ENCODE measurements at regions not wholly inside any gene's neighbourhood (a gene's known extent, or its start where the extent isn't known, plus 50 kb on each side); places are given as distances from the start of the nearest gene placed in this dataset.

- no peaks in the 10 kb centered on the region for H3K9me3 ChIP-seq (ENCODE audit: control insufficient read depth in 2 of 3, low read length in 3 of 3)
- no peaks in the 10 kb centered on the region for H3K4me1 Mint-ChIP-seq
Measured at GRCh38 chr3:182462152-182462551, 331.2 kb upstream of the ATP11B start.

GRCh38 chr3:182464513-182465145 is 328.7 kb upstream of the ATP11B start:
- ATAC-seq (no peak), DNase-seq (no peak)
- no peak overlapping the region for H3K27ac ChIP-seq (ENCODE audit: low read depth, low read length)
- POLR2A ChIA-PET, result no interaction called here
- Mint-ChIP-seq H3K36me3 (no peaks in the 10 kb centered on the region), H3K4me1 (no peaks in the 10 kb centered on the region), H3K9me3 (peaks cover 0 to 14% (median 5%) of the 10 kb centered on the region in 11 donors), H3K27ac (no peak overlapping the region), H3K27me3 (peaks cover 0 to 8% (median 4%) of the 10 kb centered on the region in 5 donors), H3K4me3 (no peak overlapping the region)
- no peaks in the 10 kb centered on the region for H3K4me1 ChIP-seq (ENCODE audit: control insufficient read depth in 2 of 2, insufficient read depth in 2 of 2, low read length in 2 of 2)
- no peaks in the 10 kb centered on the region for H3K36me3 ChIP-seq (ENCODE audit: control insufficient read depth in 2 of 3, insufficient read depth in 3 of 3, low read length in 3 of 3)
- CTCF ChIA-PET, result no interaction called here
- H3K4me3 ChIP-seq (ENCODE audit: low read length), result no peak overlapping the region
- H3K27me3 ChIP-seq (ENCODE audit: control insufficient read depth in 2 of 2, insufficient read depth in 2 of 2, low read length in 2 of 2), result no peaks in the 10 kb centered on the region
- H3K9me3 ChIP-seq (ENCODE audit: control insufficient read depth in 2 of 3, low read length in 3 of 3), result no peaks in the 10 kb centered on the region
- intact Hi-C loops (cut with micrococcal nuclease), result no loop called here

More at GRCh38 chr3:182462152-182462551, 331.2 kb upstream of the ATP11B start:
- H3K4me1 ChIP-seq (ENCODE audit: control insufficient read depth in 2 of 2, insufficient read depth in 2 of 2, low read length in 2 of 2), result no peaks in the 10 kb centered on the region
- H3K27ac ChIP-seq (ENCODE audit: low read depth, low read length), result no peak overlapping the region
- no peak overlapping the region for H3K4me3 Mint-ChIP-seq
- peaks cover 0 to 19% (median 5%) of the 10 kb centered on the region in 11 donors for H3K9me3 Mint-ChIP-seq
- H3K27me3 Mint-ChIP-seq, result peaks cover 0 to 5% (median 0%) of the 10 kb centered on the region in 5 donors
- intact Hi-C loops (cut with micrococcal nuclease), result no loop called here
- ATAC-seq (no peak), DNase-seq (no peak)
- no peaks in the 10 kb centered on the region for H3K27me3 ChIP-seq (ENCODE audit: control insufficient read depth in 2 of 2, insufficient read depth in 2 of 2, low read length in 2 of 2)
- H3K36me3 Mint-ChIP-seq, result no peaks in the 10 kb centered on the region
- CTCF ChIA-PET, result no interaction called here
- POLR2A ChIA-PET, result no interaction called here
- no peak overlapping the region for H3K27ac Mint-ChIP-seq
- H3K4me3 ChIP-seq (ENCODE audit: low read length), result no peak overlapping the region
- H3K36me3 ChIP-seq (ENCODE audit: control insufficient read depth in 2 of 3, insufficient read depth in 3 of 3, low read length in 3 of 3), result no peaks in the 10 kb centered on the region

GRCh38 chr3:182465301-182466185 is 327.8 kb upstream of the ATP11B start:
- Mint-ChIP-seq H3K27ac (no peak overlapping the region), H3K27me3 (peaks cover 0 to 8% (median 4%) of the 10 kb centered on the region in 5 donors), H3K4me3 (no peak overlapping the region), H3K9me3 (peaks cover 0 to 14% (median 5%) of the 10 kb centered on the region in 11 donors), H3K36me3 (no peaks in the 10 kb centered on the region), H3K4me1 (no peaks in the 10 kb centered on the region)
- no peaks in the 10 kb centered on the region for H3K4me1 ChIP-seq (ENCODE audit: control insufficient read depth in 2 of 2, insufficient read depth in 2 of 2, low read length in 2 of 2)
- H3K36me3 ChIP-seq (ENCODE audit: control insufficient read depth in 2 of 3, insufficient read depth in 3 of 3, low read length in 3 of 3), result no peaks in the 10 kb centered on the region
- intact Hi-C loops (cut with micrococcal nuclease), result no loop called here
- ChIA-PET CTCF (no interaction called here), POLR2A (no interaction called here)
- no peak overlapping the region for H3K4me3 ChIP-seq (ENCODE audit: low read length)
- H3K27me3 ChIP-seq (ENCODE audit: control insufficient read depth in 2 of 2, insufficient read depth in 2 of 2, low read length in 2 of 2), result no peaks in the 10 kb centered on the region
- no peak for ATAC-seq
- no peak overlapping the region for H3K27ac ChIP-seq (ENCODE audit: low read depth, low read length)
- DNase-seq, result no peak
- H3K9me3 ChIP-seq (ENCODE audit: control insufficient read depth in 2 of 3, low read length in 3 of 3), result no peaks in the 10 kb centered on the region

- H3K27me3 Mint-ChIP-seq, result peaks cover 0 to 8% (median 0%) of the 10 kb centered on the region in 5 donors
- H3K4me3 ChIP-seq (ENCODE audit: low read length), result no peak overlapping the region
- H3K27me3 ChIP-seq (ENCODE audit: control insufficient read depth in 2 of 2, insufficient read depth in 2 of 2, low read length in 2 of 2), result no peaks in the 10 kb centered on the region
- no peak overlapping the region for H3K4me3 Mint-ChIP-seq
- peaks cover 0 to 5% (median 0%) of the 10 kb centered on the region in 11 donors for H3K9me3 Mint-ChIP-seq
- H3K36me3 Mint-ChIP-seq, result no peaks in the 10 kb centered on the region
- H3K4me1 ChIP-seq (ENCODE audit: control insufficient read depth in 2 of 2, insufficient read depth in 2 of 2, low read length in 2 of 2), result no peaks in the 10 kb centered on the region
- H3K4me1 Mint-ChIP-seq, result no peaks in the 10 kb centered on the region
- no peaks in the 10 kb centered on the region for H3K9me3 ChIP-seq (ENCODE audit: control insufficient read depth in 2 of 3, low read length in 3 of 3)
- ChIA-PET POLR2A (no interaction called here), CTCF (no interaction called here)
- no peaks in the 10 kb centered on the region for H3K36me3 ChIP-seq (ENCODE audit: control insufficient read depth in 2 of 3, insufficient read depth in 3 of 3, low read length in 3 of 3)
- no peak overlapping the region for H3K27ac Mint-ChIP-seq
- ATAC-seq (no peak), DNase-seq (no peak)
- intact Hi-C loops (cut with micrococcal nuclease), result no loop called here
- no peak overlapping the region for H3K27ac ChIP-seq (ENCODE audit: low read depth, low read length)
Measured at GRCh38 chr3:182469086-182469485, 324.2 kb upstream of the ATP11B start.

- no peak overlapping the region for H3K4me3 ChIP-seq (ENCODE audit: low read length)
- H3K9me3 ChIP-seq (ENCODE audit: control insufficient read depth in 2 of 3, low read length in 3 of 3), result no peaks in the 10 kb centered on the region
- peaks cover 0 to 8% (median 0%) of the 10 kb centered on the region in 5 donors for H3K27me3 Mint-ChIP-seq
- ATAC-seq (no peak), DNase-seq (no peak)
- no peak overlapping the region for H3K4me3 Mint-ChIP-seq
- no peaks in the 10 kb centered on the region for H3K36me3 ChIP-seq (ENCODE audit: control insufficient read depth in 2 of 3, insufficient read depth in 3 of 3, low read length in 3 of 3)
- no peaks in the 10 kb centered on the region for H3K36me3 Mint-ChIP-seq
- H3K27ac ChIP-seq (ENCODE audit: low read depth, low read length), result no peak overlapping the region
- no peak overlapping the region for H3K27ac Mint-ChIP-seq
- intact Hi-C loops (cut with micrococcal nuclease), result no loop called here
- ChIA-PET CTCF (no interaction called here), POLR2A (no interaction called here)
- no peaks in the 10 kb centered on the region for H3K4me1 Mint-ChIP-seq
- peaks cover 0 to 5% (median 0%) of the 10 kb centered on the region in 11 donors for H3K9me3 Mint-ChIP-seq
- H3K27me3 ChIP-seq (ENCODE audit: control insufficient read depth in 2 of 2, insufficient read depth in 2 of 2, low read length in 2 of 2), result no peaks in the 10 kb centered on the region
- no peaks in the 10 kb centered on the region for H3K4me1 ChIP-seq (ENCODE audit: control insufficient read depth in 2 of 2, insufficient read depth in 2 of 2, low read length in 2 of 2)
Measured at GRCh38 chr3:182470187-182470586, 323.1 kb upstream of the ATP11B start.

GRCh38 chr3:182473191-182473710 is 320.1 kb upstream of the ATP11B start:
- H3K27ac Mint-ChIP-seq, result no peak overlapping the region
- Histone ChIP-seq H3K4me1 (ENCODE audit: control insufficient read depth in 2 of 2, insufficient read depth in 2 of 2, low read length in 2 of 2) (no peaks in the 10 kb centered on the region), H3K4me3 (ENCODE audit: low read length) (no peak overlapping the region), H3K27ac (ENCODE audit: low read depth, low read length) (no peak overlapping the region), H3K36me3 (ENCODE audit: control insufficient read depth in 2 of 3, insufficient read depth in 3 of 3, low read length in 3 of 3) (no peaks in the 10 kb centered on the region), H3K9me3 (ENCODE audit: control insufficient read depth in 2 of 3, low read length in 3 of 3) (no peaks in the 10 kb centered on the region), H3K27me3 (ENCODE audit: control insufficient read depth in 2 of 2, insufficient read depth in 2 of 2, low read length in 2 of 2) (no peaks in the 10 kb centered on the region)
- H3K4me1 Mint-ChIP-seq, result peaks cover 0 to 2% (median 0%) of the 10 kb centered on the region in 7 donors
- peaks cover 0 to 5% (median 0%) of the 10 kb centered on the region in 11 donors for H3K9me3 Mint-ChIP-seq
- POLR2A ChIA-PET, result no interaction called here
- ATAC-seq (no peak), DNase-seq (no peak)
- no peaks in the 10 kb centered on the region for H3K36me3 Mint-ChIP-seq
- intact Hi-C loops (cut with micrococcal nuclease), result no loop called here
- H3K27me3 Mint-ChIP-seq, result peaks cover 0 to 7% (median 0%) of the 10 kb centered on the region in 5 donors
- no peak overlapping the region for H3K4me3 Mint-ChIP-seq
- CTCF ChIA-PET, result no interaction called here

All from naive thymus-derived CD4-positive, alpha-beta T cell (primary cell).